ENCODE measurements at regions not wholly inside any gene's neighbourhood (a gene's known extent, or its start where the extent isn't known, plus 50 kb on each side); places are given as distances from the start of the nearest gene placed in this dataset.

- Histone ChIP-seq H3K36me3 (ENCODE audit: low read depth) (no peaks in the 10 kb centered on the region), H3K27me3 (ENCODE audit: insufficient read depth, low read depth) (no peaks in the 10 kb centered on the region), H3K4me2 (no peak overlapping the region), H4K20me1 (ENCODE audit: insufficient read depth) (no peaks in the 10 kb centered on the region), H3K27ac (no peak overlapping the region), H2AFZ (no peak overlapping the region), H3K4me1 (replicated peaks; ENCODE audit: insufficient read depth) (no peaks in the 10 kb centered on the region), H3K79me2 (ENCODE audit: low read depth) (no peaks in the 10 kb centered on the region), H3F3A (ENCODE audit: insufficient read depth, low read depth) (no peaks in the 10 kb centered on the region), H3K4me3 (no peak overlapping the region), H3K9me3 (ENCODE audit: insufficient read depth, low read depth) (no peaks in the 10 kb centered on the region), H3K9me2 (ENCODE audit: insufficient read depth) (no peaks in the 10 kb centered on the region)
- DNase-seq, result no peak
- intact Hi-C loops (cut with micrococcal nuclease; ENCODE audit: unreplicated experiment), result no loop called here
- BruUV-seq (replicated peaks), result no TSS peak
- TF ChIP-seq CTCF (conservative IDR thresholded peaks at IDR 0.05) (no peak), EZH2 (IDR thresholded peaks at IDR 0.05; ENCODE audit: low read depth) (no peak)
- POLR2A ChIA-PET (ENCODE audit: unreplicated experiment), result no interaction called here
- CTCF ChIA-PET, result no interaction called here
Observed at GRCh38 chr12:59370933-59371332, 224.9 kb upstream of the SLC16A7 start.

DNA sequence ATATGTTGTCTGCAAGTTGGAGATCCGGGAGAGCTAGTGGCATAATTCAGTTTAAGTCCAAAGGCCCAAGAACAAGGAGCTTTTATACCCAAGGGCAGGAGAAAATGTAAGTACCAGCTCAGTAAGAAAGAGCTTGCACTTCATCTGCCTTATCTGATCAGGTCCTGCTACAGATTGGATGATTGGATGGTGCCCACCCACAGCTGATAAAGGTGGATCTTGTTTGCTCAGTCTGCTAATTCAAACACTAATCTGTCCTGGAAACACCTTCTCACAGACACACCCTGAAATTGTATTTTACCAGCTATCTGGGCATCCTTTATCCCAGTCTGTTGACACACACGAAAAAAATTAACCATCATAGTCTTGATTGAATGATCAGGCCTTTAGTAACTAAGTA is 230.7 kb upstream of the SLC16A7 start:
- Histone ChIP-seq H3K27me3 (ENCODE audit: insufficient read depth, low read depth) (no peaks in the 10 kb centered on the region), H2AFZ (no peak overlapping the region), H3F3A (ENCODE audit: insufficient read depth, low read depth) (no peaks in the 10 kb centered on the region), H3K27ac (no peak overlapping the region), H3K9me3 (ENCODE audit: insufficient read depth, low read depth) (no peaks in the 10 kb centered on the region), H4K20me1 (ENCODE audit: insufficient read depth) (no peaks in the 10 kb centered on the region), H3K9me2 (ENCODE audit: insufficient read depth) (no peaks in the 10 kb centered on the region), H3K4me2 (no peak overlapping the region), H3K36me3 (ENCODE audit: low read depth) (no peaks in the 10 kb centered on the region), H3K4me1 (replicated peaks; ENCODE audit: insufficient read depth) (no peaks in the 10 kb centered on the region), H3K79me2 (ENCODE audit: low read depth) (no peaks in the 10 kb centered on the region), H3K4me3 (no peak overlapping the region)
- CTCF ChIA-PET, result no interaction called here
- POLR2A ChIA-PET (ENCODE audit: unreplicated experiment), result no interaction called here
- TF ChIP-seq EZH2 (IDR thresholded peaks at IDR 0.05; ENCODE audit: low read depth) (no peak), CTCF (conservative IDR thresholded peaks at IDR 0.05) (no peak)
- DNase-seq, result no peak
- no TSS peak for BruUV-seq (replicated peaks)
- intact Hi-C loops (cut with micrococcal nuclease; ENCODE audit: unreplicated experiment), result no loop called here

- no peaks in the 10 kb centered on the region for H3K36me3 ChIP-seq (ENCODE audit: low read depth)
- POLR2A ChIA-PET (ENCODE audit: unreplicated experiment), result no interaction called here
- H3K79me2 ChIP-seq (ENCODE audit: low read depth), result no peaks in the 10 kb centered on the region
- no peak for DNase-seq
- CTCF ChIA-PET, result no interaction called here
- no peaks in the 10 kb centered on the region for H3K9me2 ChIP-seq (ENCODE audit: insufficient read depth)
- H3K27me3 ChIP-seq (ENCODE audit: insufficient read depth, low read depth), result no peaks in the 10 kb centered on the region
- TF ChIP-seq EZH2 (IDR thresholded peaks at IDR 0.05; ENCODE audit: low read depth) (no peak), CTCF (conservative IDR thresholded peaks at IDR 0.05) (no peak)
- no peaks in the 10 kb centered on the region for H3K9me3 ChIP-seq (ENCODE audit: insufficient read depth, low read depth)
- H4K20me1 ChIP-seq (ENCODE audit: insufficient read depth), result no peaks in the 10 kb centered on the region
- no peak overlapping the region for H3K27ac ChIP-seq
- intact Hi-C loops (cut with micrococcal nuclease; ENCODE audit: unreplicated experiment), result no loop called here
- BruUV-seq (replicated peaks), result no TSS peak
- no peak overlapping the region for H3K4me3 ChIP-seq
- no peak overlapping the region for H3K4me2 ChIP-seq
- H3F3A ChIP-seq (ENCODE audit: insufficient read depth, low read depth), result no peaks in the 10 kb centered on the region
- H2AFZ ChIP-seq, result no peak overlapping the region
- H3K4me1 ChIP-seq (replicated peaks; ENCODE audit: insufficient read depth), result no peaks in the 10 kb centered on the region
Observed at GRCh38 chr12:59357811-59358210, 238.0 kb upstream of the SLC16A7 start.
